A549 (cell line): ENCODE measurements at regions not wholly inside any gene's neighbourhood (a gene's known extent, or its start where the extent isn't known, plus 50 kb on each side); places are given as distances from the start of the nearest gene placed in this dataset.

Experiments
- ATAC-seq, 2 experiments: fragments of 200-7000 bp in 1 of 2; fragments of >200 bp in 1 of 2; cut with Nextera tagmentation in 1 of 2; cut with Tn5 transposase in 1 of 2; 3 replicates each; pipeline versions ENCODE4 v1.8.0 to v1.9.1; 2018 to 2020; ENCODE audit warnings: mild to moderate bottlenecking in 1 of 2, moderate library complexity in 1 of 2
- CTCF ChIA-PET: fragments of 300-600 bp; sonication (Branson Sonifier 250); formaldehyde crosslinking; extraction: SDS; loops from one replicate; lab custom pipeline; 2021; ENCODE audit warnings: antibody characterized with exemption, inconsistent platforms; lab: Yijun Ruan, JAX
- POLR2A ChIA-PET: fragments of 350-600 bp; formaldehyde crosslinking; extraction: SDS; loops from one replicate; lab custom pipeline; 2021; ENCODE audit warnings: antibody characterized with exemption, inconsistent platforms; lab: Yijun Ruan, JAX
- DNase-seq, 2 experiments: peaks; one replicate each; pipeline versions ENCODE4 v3.0.0 to v3.0.0-alpha.2; 2011 to 2016; ENCODE audit warnings: low read depth in 1 of 2, low spot score in 1 of 2
- FAIRE-seq: peaks from 2 replicates; lab custom pipeline; 2011; peaks lifted over from hg19 to GRCh38; lab: Jason Lieb, UNC
- H3K27ac ChIP-seq, 2 experiments: fragments of >200 bp; sonication (Bioruptor Twin); formaldehyde crosslinking; 3 replicates each; pipeline ENCODE4 v1.5.1; 2016 to 2017
- H3K4me1 ChIP-seq: fragments of >200 bp; sonication (Bioruptor Twin); formaldehyde crosslinking; 3 replicates; pipeline ENCODE4 v1.6.1; 2016
- H3K4me2 ChIP-seq: fragments of >200 bp; sonication (Bioruptor Twin); formaldehyde crosslinking; 3 replicates; pipeline ENCODE4 v1.6.1; 2016
- H3K4me3 ChIP-seq: fragments of >200 bp; sonication (Bioruptor Twin); formaldehyde crosslinking; 3 replicates; pipeline ENCODE4 v1.5.1; 2016
- H3K9me3 ChIP-seq: fragments of >200 bp; sonication (Bioruptor Twin); formaldehyde crosslinking; 3 replicates; pipeline ENCODE4 v1.6.1; 2016
- BHLHE40 ChIP-seq: IDR thresholded peaks from 2 replicates; pipeline ENCODE4 v1.6.1; 2012; ENCODE audit warnings: low read depth, low read length, inconsistent platforms
- CBX2 ChIP-seq: fragments of 200-600 bp; sonication (generic); IDR thresholded peaks from 2 replicates; pipeline ENCODE4 v1.6.1; 2016; ENCODE audit warnings: low read depth, mild to moderate bottlenecking, borderline replicate concordance
- CBX8 ChIP-seq: fragments of 200-600 bp; sonication (generic); IDR thresholded peaks from 2 replicates; pipeline ENCODE4 v1.6.1; 2016
- CEBPB ChIP-seq, 2 experiments: fragments of >200 bp in 1 of 2; sonication (Bioruptor Twin) in 1 of 2; formaldehyde crosslinking in 1 of 2; IDR thresholded peaks; 2 replicates each; pipeline ENCODE4 v1.6.1; 2012 to 2016
- CHD2 ChIP-seq: fragments of 150-350 bp; IDR thresholded peaks from 2 replicates; pipeline ENCODE4 v1.6.1; 2014; ENCODE audit warnings: low read length; ENCODE audit not compliant: partially characterized antibody
- CTCF ChIP-seq: fragments of >200 bp; sonication (Bioruptor Twin); formaldehyde crosslinking; IDR thresholded peaks from 3 replicates; pipeline ENCODE4 v1.5.1; 2016
- E2F6 ChIP-seq: IDR thresholded peaks from 2 replicates; pipeline ENCODE4 v1.6.1; 2012; ENCODE audit warnings: low read depth, borderline replicate concordance
- EHMT2 ChIP-seq: fragments of 200-600 bp; sonication (generic); IDR thresholded peaks from 2 replicates; pipeline ENCODE4 v1.6.1; 2016; ENCODE audit warnings: antibody characterized with exemption, low read depth, mild to moderate bottlenecking, moderate library complexity
- ELK1 ChIP-seq: fragments of 150-350 bp; IDR thresholded peaks from 2 replicates; pipeline ENCODE4 v1.6.1; 2014; ENCODE audit warnings: low read depth, mild to moderate bottlenecking, low read length
- EP300 ChIP-seq, 2 experiments: fragments of >200 bp; sonication (Bioruptor Twin); formaldehyde crosslinking; IDR thresholded peaks; 2 replicates in 1 of 2; 3 replicates in 1 of 2; pipeline ENCODE4 v1.6.1; 2016 to 2017
- ESRRA ChIP-seq: fragments of 150-350 bp; IDR thresholded peaks from 2 replicates; pipeline ENCODE4 v1.6.1; 2014; ENCODE audit warnings: mild to moderate bottlenecking, low read length, borderline replicate concordance
- JUN ChIP-seq, 2 experiments: fragments of >200 bp; sonication (Bioruptor Twin); formaldehyde crosslinking; IDR thresholded peaks; 2 replicates in 1 of 2; 3 replicates in 1 of 2; pipeline ENCODE4 v1.6.1; 2016 to 2017
- MAFK ChIP-seq: fragments of 450-650 bp; IDR thresholded peaks from 2 replicates; pipeline ENCODE4 v1.6.1; 2014; ENCODE audit not compliant: partially characterized antibody
- NPAS2 ChIP-seq: fragments of 250-450 bp; sonication (Bioruptor Pico); IDR thresholded peaks from 2 replicates; pipeline ENCODE4 v1.8.0; 2022; ENCODE audit warnings: mild to moderate bottlenecking, moderate library complexity, borderline replicate concordance
- PHF8 ChIP-seq: fragments of 200-600 bp; sonication (generic); IDR thresholded peaks from 2 replicates; pipeline ENCODE4 v1.6.1; 2016; ENCODE audit warnings: low read depth, mild to moderate bottlenecking, antibody characterized with exemption, moderate library complexity, borderline replicate concordance
- POLR2A ChIP-seq: IDR thresholded peaks from 2 replicates; pipeline ENCODE4 v1.6.1; 2012; ENCODE audit warnings: mild to moderate bottlenecking, low read length
- POLR2AphosphoS2 ChIP-seq: conservative IDR thresholded peaks from 2 replicates; pipeline ENCODE4 v1.6.1; 2012; ENCODE audit warnings: low read length, improper control_type of control experiment, inconsistent platforms
- RCOR1 ChIP-seq: fragments of 150-350 bp; IDR thresholded peaks from 2 replicates; pipeline ENCODE4 v1.6.1; 2014; ENCODE audit warnings: antibody characterized with exemption, low read length, low read depth
- RFX5 ChIP-seq: fragments of 450-650 bp; IDR thresholded peaks from 2 replicates; pipeline ENCODE4 v1.7.1; 2014; ENCODE audit warnings: antibody characterized with exemption, mild to moderate bottlenecking, moderate library complexity
- TFCP2L1 ChIP-seq: fragments of 250-450 bp; sonication (Bioruptor Pico); IDR thresholded peaks from 2 replicates; pipeline ENCODE4 v1.5.0; 2021; ENCODE audit warnings: mild to moderate bottlenecking
- ZC3H11A ChIP-seq: fragments of 450-650 bp; IDR thresholded peaks from 2 replicates; pipeline ENCODE4 v1.6.1; 2014; ENCODE audit warnings: antibody characterized with exemption, mild to moderate bottlenecking
- ZNF302 ChIP-seq: fragments of 250-450 bp; sonication (Bioruptor Pico); IDR thresholded peaks from 2 replicates; pipeline ENCODE4 v1.9.0; 2021; ENCODE audit warnings: inconsistent platforms, mild to moderate bottlenecking, moderate library complexity
- ZSCAN20 ChIP-seq: fragments of 250-450 bp; sonication (Bioruptor Pico); IDR thresholded peaks from 2 replicates; pipeline ENCODE4 v1.8.0; 2022; ENCODE audit warnings: mild to moderate bottlenecking, moderate library complexity
- WGBS: methylation state at CpG from one replicate; pipeline ENCODE4 v1.1.6; 2017; ENCODE audit errors: missing lambda C conversion rate; 5-methylcytosine and 5-hydroxymethylcytosine counted together
- TF ChIP-seq, protein P1 (sequence below): fragments of 200-600 bp; sonication (generic); IDR thresholded peaks from 2 replicates; pipeline ENCODE4 v1.6.1; 2016; ENCODE audit warnings: antibody characterized with exemption, mild to moderate bottlenecking, moderate library complexity
- TF ChIP-seq, protein P2 (sequence below): fragments of >200 bp; sonication (Bioruptor Twin); formaldehyde crosslinking; IDR thresholded peaks from 3 replicates; pipeline ENCODE4 v1.6.1; 2016

GRCh38 chr16:79991969-79992368, 391.4 kb upstream of the MAF start:
- 66% methylated on average over 4 of the region's 4 CpGs for WGBS
- Histone ChIP-seq H3K4me3 (no peak overlapping the region), H3K27ac (no peak overlapping the region), H3K4me2 (no peak overlapping the region), H3K4me1 (no peaks in the 10 kb centered on the region), H3K9me3 (no peaks in the 10 kb centered on the region)
- no peak for TF ChIP-seq ZSCAN20
- no peak for TF ChIP-seq ESRRA
- no peak for TF ChIP-seq MAFK
- TF ChIP-seq TFCP2L1 (CRISPR knock-in tag), result no peak
- TF ChIP-seq BHLHE40, result no peak
- no peak for TF ChIP-seq CHD2
- TF ChIP-seq RCOR1, result no peak
- TF ChIP-seq ELK1, result no peak
- no peak for TF ChIP-seq ZC3H11A
- TF ChIP-seq NPAS2, result no peak
- TF ChIP-seq CEBPB (IDR thresholded peaks at IDR 0.05), result no peak
- TF ChIP-seq JUN (IDR thresholded peaks at IDR 0.05), result no peak
- no peak for TF ChIP-seq RFX5
- no peak for TF ChIP-seq PHF8
- no peak for TF ChIP-seq POLR2AphosphoS2
- TF ChIP-seq EP300 (IDR thresholded peaks at IDR 0.05), result no peak
- TF ChIP-seq, protein P1, sequence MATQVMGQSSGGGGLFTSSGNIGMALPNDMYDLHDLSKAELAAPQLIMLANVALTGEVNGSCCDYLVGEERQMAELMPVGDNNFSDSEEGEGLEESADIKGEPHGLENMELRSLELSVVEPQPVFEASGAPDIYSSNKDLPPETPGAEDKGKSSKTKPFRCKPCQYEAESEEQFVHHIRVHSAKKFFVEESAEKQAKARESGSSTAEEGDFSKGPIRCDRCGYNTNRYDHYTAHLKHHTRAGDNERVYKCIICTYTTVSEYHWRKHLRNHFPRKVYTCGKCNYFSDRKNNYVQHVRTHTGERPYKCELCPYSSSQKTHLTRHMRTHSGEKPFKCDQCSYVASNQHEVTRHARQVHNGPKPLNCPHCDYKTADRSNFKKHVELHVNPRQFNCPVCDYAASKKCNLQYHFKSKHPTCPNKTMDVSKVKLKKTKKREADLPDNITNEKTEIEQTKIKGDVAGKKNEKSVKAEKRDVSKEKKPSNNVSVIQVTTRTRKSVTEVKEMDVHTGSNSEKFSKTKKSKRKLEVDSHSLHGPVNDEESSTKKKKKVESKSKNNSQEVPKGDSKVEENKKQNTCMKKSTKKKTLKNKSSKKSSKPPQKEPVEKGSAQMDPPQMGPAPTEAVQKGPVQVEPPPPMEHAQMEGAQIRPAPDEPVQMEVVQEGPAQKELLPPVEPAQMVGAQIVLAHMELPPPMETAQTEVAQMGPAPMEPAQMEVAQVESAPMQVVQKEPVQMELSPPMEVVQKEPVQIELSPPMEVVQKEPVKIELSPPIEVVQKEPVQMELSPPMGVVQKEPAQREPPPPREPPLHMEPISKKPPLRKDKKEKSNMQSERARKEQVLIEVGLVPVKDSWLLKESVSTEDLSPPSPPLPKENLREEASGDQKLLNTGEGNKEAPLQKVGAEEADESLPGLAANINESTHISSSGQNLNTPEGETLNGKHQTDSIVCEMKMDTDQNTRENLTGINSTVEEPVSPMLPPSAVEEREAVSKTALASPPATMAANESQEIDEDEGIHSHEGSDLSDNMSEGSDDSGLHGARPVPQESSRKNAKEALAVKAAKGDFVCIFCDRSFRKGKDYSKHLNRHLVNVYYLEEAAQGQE, result no peak
- no peak for TF ChIP-seq ZNF302 (CRISPR knock-in tag)
- no peak for DNase-seq
- no peak for ATAC-seq
- CTCF ChIA-PET, result interaction anchor here (1.7 to 2.4 kb wide), 2 partner anchors 9 to 92 kb away, joined by 3 to 8 read pairs; no protein-coding TSS in a partner anchor
- no peak for FAIRE-seq
- POLR2A ChIA-PET, result no interaction called here

GRCh38 chr16:79988721-79989220, 388.2 kb upstream of the MAF start:
- no peaks in the 10 kb centered on the region for H3K4me1 ChIP-seq
- H3K9me3 ChIP-seq, result no peaks in the 10 kb centered on the region
- ChIA-PET POLR2A (no interaction called here), CTCF (interaction anchor here (1.4 to 2.4 kb wide), 2 partner anchors 9 to 15 kb away, joined by 4 to 6 read pairs; no protein-coding TSS in a partner anchor)
- no peak overlapping the region for H3K4me3 ChIP-seq
- no peak for TF ChIP-seq POLR2AphosphoS2
- no peak for TF ChIP-seq EHMT2
- no peak for TF ChIP-seq EP300 (IDR thresholded peaks at IDR 0.05)
- no peak for FAIRE-seq
- H3K4me2 ChIP-seq, result no peak overlapping the region
- no peak overlapping the region for H3K27ac ChIP-seq
- DNase-seq, result no peak
- WGBS, result 66% methylated on average over 3 of the region's 3 CpGs
- no peak for ATAC-seq

GRCh38 chr16:79988089-79988488, 387.6 kb upstream of the MAF start:
- DNase-seq, result no peak
- H3K9me3 ChIP-seq, result no peaks in the 10 kb centered on the region
- H3K27ac ChIP-seq, result no peak overlapping the region
- WGBS, result 79% methylated on average over 3 of the region's 3 CpGs
- ChIA-PET POLR2A (no interaction called here), CTCF (interaction anchor here (2.4 kb wide), 1 partner anchor 10 kb away, joined by 6 read pairs; no protein-coding TSS in a partner anchor)
- ATAC-seq, result no peak
- H3K4me1 ChIP-seq, result no peaks in the 10 kb centered on the region
- FAIRE-seq, result no peak
- no peak overlapping the region for H3K4me3 ChIP-seq
- no peak overlapping the region for H3K4me2 ChIP-seq
- TF ChIP-seq, protein P2, sequence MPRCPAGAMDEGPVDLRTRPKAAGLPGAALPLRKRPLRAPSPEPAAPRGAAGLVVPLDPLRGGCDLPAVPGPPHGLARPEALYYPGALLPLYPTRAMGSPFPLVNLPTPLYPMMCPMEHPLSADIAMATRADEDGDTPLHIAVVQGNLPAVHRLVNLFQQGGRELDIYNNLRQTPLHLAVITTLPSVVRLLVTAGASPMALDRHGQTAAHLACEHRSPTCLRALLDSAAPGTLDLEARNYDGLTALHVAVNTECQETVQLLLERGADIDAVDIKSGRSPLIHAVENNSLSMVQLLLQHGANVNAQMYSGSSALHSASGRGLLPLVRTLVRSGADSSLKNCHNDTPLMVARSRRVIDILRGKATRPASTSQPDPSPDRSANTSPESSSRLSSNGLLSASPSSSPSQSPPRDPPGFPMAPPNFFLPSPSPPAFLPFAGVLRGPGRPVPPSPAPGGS, result no peak
- TF ChIP-seq RFX5 (no peak), POLR2A (no peak), E2F6 (no peak), CBX2 (no peak), CEBPB (IDR thresholded peaks at IDR 0.05) (no peak), CBX8 (no peak), ZNF302 (CRISPR knock-in tag) (no peak), ELK1 (no peak), CTCF (no peak)
